Endothelial cell of hepatic sinusoid (primary cell): ENCODE measurements at regions not wholly inside any gene's neighbourhood (a gene's known extent, or its start where the extent isn't known, plus 50 kb on each side); places are given as distances from the start of the nearest gene placed in this dataset.

ENCODE experiments used
- in situ Hi-C: cut with HindIII; loops from 2 replicates; pipeline ENCODE4 v1.10.0; 2017; ENCODE audit warnings: low sequenced_read_pairs

DNA sequence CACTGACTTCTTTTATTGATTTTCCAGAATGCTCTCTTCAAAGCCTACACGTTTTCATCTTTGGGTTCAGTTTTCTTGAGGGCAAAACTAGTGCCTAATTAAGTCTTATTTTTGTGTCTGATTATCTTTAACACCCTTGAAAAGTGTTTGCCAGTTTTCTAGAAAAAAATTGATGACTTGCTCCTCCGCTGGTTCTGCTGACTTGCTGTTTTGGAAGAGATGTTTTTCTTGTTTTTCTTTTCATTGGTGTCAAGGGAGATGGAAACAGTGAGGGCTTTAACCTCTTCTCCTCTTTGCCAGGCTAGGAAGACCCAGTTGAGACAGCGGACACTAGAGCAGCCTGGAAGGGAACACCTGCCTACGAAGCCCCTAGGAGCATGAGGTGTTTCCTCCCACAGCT lies 123.7 kb upstream of the EEPD1 start:
- in situ Hi-C loops, result no loop called here

DNA sequence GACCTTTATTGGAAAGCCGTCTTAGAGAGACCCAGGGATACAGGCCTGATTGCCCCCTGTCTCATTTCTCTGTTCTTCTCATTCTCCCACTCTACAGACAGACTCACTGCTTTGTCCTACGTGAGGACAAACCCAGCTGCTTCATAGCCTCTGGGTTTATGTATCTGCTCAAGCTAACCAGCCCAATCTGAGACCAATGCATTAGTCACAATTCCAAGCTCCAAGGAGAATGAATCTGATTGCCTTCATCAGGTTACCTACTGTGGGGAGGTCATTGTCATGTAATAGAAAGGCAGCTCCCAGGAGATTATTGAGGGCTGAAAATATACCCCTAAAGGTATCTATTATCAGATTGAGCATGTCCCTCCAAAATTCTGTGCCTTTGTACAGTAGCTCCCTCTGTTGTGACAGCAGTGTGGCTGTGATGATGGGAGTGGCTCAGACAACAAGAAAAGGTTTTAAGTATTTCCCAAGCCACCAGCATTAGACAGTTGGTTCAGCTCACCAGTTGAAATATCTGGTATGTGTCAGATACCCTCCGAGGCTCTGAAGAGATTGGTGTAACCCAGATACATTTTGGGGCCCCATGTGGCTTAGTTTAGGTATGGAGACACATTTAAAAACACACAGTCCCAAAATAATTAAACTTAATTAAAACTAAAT lies 123.1 kb upstream of the EEPD1 start:
- in situ Hi-C loops, result no loop called here

DNA sequence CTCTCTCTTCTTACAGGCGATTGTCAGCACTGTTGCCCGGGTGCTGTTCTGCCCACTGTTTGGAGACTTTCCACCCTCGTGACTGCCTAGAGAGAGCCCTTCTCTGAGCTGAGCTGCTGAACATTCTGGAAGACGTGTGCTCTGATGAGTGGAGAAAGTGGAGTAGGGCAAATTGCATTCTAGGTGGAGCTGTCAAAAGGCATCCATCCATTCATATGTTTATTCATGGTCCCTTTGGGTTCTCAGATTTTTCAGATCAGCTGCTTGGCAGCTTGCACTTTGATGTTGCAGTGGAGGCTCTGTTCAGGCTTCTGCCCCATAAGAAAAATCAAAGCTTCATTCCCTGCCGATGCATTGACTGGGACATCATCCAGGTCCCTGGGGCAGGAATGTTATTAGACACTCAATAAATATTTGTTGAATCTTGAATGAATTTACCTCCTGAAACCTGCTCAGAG lies 120.7 kb upstream of the EEPD1 start:
- in situ Hi-C loops, result no loop called here

DNA sequence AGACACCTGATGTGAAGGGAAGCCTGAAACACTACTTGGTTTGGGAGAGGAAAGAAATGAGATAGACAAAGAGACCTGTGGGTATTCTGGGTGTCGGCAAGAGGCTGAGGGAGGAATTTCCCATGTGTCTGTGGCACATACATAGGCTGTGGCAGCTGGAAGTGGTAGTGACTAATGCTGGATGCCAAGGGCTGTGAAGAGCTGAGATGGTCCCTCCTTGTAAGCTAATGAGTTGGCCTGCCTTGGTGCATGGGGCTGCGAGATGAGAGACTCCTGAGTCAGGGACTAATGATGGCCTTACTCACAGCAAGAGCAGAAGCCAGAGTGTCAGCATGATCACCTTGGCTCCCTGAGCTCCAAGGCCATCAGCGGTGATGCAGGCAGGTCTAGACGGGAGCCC lies 119.0 kb upstream of the EEPD1 start:
- in situ Hi-C loops, result no loop called here

DNA sequence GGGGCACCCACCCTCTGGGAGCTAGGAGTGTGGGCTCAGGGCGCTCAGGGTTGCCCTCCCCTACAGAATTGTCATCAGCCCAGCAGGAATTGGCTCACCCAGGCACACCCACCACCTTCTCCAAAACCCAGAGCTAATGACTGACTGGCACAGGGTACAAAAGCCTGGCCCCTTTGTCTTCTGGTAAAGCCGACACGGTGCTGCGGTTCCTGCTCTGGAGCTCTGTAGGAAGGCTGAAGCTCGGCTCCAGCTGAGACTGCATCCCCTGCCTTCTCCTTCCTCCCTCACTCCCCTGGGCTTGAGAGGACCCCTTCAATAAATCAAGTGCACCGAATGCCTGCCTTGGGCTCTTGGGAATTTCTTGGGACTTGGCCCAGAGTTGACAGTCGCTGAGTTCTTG lies 117.9 kb upstream of the EEPD1 start:
- in situ Hi-C loops, result no loop called here

DNA sequence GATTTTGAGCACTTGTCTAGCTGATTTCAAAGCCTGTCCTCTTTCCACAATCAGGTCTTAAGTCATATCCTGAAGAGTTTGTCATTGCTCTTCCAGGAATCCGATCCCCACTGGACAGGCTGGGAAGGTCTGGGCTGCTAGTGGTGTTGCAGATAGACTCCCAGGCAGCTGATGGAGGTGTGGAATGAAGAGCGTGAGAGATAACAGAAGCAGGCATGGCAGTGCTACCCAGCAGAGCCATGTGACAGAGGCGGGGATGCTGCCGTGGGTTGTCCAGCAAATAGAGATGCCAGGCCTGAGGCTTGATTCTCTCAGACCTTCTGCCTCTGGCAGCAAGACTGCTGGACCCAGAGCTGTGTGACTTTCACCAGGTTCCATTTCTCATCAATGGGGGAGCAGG lies 116.5 kb upstream of the EEPD1 start:
- in situ Hi-C loops, result no loop called here

DNA sequence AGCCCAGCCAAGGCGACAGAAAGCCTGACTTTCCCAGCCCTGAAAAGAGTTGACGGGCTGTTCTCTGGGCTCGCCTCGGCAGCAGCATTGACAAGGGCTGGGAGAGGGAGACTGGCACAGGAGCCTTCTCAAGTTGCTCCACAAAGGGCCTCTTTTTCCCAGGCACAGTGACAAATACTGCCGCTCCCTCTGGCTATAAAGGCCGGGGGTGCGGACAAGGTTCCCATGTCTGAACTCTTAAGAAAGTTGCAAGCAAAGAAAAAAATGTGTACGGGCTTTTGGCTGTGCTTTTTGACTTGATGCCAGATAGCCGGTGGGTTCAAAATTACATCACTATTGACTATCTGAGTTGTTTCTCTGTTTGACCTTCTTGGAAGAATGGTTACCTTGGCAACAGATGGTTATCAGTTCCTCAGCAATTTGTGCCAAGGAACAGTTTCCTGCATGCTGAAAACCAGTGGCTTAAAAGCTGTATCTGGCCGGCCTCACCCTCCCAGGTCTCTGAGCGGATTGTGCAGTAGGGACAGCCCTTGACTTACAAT lies 115.9 kb upstream of the EEPD1 start:
- in situ Hi-C loops, result no loop called here

DNA sequence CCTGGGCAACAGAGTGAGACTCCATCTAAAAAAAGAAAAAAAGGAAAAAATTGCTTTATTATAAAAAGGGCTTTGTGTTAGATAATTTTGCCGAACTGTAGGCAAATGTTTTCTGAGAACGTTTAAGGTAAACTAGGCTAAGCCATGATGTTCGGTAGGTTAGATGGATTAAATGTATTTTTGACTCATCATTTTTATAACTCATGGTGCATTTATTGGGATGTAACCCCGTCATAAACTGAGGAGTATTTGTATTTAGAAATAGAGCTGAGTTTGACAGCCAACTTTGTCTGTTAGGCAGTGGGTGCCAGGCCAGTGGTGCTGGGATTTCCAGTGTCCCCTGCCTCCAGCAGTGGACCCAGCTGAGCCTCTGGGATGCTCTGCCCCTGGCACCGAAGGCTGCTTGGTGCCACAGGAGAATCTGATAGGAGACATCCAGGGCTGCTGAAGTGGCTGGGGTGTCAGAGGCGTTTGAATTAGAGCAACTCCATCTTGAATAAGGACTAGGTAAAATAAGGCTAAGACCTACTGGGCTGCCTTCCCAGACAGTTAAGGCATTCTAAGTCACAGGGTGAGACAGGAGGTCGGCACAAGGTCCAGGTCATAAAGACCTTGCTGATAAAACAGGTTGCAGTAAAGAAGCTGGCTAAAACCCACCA lies 114.9 kb upstream of the EEPD1 start:
- in situ Hi-C loops, result no loop called here

DNA sequence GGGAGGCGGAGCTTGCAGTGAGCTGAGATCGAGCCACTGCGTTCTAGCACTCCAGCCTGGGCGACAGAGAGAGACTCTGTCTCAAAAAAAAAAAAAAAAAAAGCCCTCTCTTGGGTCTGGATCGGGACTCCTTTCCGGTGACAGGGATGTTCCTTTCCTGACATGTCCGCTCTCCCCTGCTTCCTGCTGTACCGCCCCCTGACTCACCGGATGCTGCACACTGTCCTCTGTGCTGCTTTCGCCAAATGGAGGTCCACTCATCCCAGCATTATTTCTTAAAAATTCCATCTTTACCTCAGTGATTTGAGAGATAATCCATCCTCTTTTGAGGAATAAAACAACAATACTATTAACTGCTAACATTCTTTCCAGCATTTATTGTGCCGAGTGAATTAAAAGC lies 113.8 kb upstream of the EEPD1 start:
- in situ Hi-C loops, result no loop called here

DNA sequence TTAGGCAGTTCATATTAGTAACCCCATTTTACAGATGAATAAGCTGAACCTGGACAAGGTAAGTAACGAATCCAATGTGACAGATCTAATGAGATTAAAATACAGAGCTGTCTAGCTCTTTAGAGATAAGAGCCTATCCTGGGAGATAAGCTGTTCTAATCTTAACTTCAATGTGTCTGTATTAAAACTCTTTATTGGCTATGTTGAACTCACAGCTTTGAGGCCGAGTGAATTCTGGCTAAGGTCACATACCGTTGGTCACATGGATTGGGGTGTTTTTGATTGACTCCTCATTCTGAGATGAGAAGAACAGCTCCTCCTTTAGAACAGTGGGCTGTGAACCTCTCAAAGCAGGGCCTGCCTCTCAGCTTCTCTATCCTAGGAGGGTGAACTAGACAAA lies 113.4 kb upstream of the EEPD1 start:
- in situ Hi-C loops, result no loop called here

DNA sequence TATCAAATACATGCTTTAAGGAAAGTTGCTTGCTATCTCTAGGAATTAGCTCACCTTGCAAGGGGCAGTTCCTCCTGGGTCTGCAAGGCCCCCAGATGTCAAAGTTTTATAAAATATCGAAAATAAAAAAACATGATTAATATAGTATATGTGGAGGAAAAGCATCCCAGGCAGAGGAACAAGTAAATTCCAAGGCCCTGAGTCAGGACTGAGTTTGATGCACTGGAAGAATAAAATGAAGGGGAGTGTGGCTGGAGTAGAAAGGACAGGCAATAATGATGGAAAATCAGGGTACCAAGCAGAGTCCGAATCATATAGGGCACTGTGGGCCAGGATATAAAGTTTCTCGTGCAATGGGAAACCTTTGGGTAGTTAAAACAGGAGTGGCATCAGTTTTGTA lies 112.4 kb upstream of the EEPD1 start:
- in situ Hi-C loops, result no loop called here

DNA sequence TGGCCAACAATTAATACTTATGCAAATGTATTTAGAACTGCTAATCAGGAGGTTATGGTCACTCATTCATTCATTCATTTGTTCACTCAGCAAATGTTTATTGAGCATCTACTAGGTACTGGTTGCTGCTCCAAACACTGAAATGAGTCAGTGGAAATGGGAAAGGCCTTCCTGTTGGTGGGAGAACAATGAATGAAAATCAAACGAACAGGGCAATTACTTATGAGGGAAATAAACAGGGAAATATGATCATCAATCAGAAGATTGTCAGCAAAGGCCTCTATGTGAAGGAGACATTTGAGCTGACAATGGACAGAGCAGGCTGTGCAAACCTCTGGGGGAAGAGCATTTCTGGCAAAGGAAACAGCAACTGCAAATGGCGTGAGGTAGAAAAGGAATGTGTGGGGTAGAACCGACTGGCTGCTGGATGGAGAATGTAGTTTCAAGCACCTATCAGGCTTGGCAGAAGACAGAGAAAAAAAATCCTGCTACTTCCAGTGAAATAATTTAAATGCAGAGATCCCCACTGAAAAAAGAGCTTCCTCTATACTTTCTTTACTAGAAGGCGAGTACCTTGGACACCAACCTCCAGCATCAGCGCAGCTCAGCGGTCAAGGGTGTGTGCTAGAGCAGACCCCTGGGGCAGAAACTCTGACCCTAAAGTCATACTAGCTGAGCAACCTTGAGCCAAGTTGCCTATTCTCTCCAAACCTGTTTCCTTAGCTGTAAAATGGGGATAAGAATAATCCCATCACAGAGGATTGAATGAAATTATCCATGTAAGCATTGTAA lies 108.8 kb upstream of the EEPD1 start:
- in situ Hi-C loops, result no loop called here

DNA sequence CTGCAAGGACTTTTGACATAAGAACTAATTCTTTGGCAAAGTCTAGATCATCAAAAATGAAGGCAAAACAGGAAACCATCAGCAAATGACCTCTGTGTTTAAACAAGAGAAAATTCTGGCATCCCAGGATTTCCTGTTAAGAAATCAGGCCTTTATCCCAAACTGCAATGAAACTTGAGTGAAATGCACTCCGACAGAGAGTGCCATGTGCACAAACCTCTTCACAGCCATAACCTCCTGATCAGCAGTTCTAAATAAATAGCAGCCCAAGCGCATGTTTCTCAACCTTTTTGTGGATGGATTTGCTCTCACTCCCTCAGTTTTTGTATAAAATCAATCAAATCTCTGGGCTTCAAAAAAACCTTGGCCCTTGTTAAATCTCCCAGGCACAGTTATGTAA lies 107.7 kb upstream of the EEPD1 start:
- in situ Hi-C loops, result no loop called here

DNA sequence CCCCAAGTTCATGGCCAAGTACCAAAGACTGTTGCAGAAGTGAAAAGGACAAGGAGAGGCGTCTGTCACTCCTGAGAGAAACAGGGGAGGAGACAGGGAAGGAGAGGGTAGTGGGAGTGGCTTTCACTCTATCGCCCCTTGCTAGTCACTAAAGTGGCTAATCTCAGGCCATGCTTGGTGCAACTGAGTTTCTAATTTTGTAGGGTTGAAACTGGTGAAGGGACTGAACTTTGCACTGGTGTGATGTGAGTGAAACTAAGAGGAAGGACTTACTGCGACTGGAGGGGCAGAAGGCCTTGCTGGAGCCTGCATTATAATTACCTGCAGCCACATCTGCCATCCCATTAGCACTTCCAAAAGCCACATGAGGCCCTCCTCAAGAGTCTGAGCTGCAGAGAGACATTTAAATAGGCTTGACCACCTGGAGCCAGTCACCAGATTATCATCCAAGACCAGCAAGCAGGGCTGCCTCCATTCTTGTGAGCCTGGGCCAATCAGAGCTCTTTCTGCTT lies 107.2 kb upstream of the EEPD1 start:
- in situ Hi-C loops, result no loop called here

DNA sequence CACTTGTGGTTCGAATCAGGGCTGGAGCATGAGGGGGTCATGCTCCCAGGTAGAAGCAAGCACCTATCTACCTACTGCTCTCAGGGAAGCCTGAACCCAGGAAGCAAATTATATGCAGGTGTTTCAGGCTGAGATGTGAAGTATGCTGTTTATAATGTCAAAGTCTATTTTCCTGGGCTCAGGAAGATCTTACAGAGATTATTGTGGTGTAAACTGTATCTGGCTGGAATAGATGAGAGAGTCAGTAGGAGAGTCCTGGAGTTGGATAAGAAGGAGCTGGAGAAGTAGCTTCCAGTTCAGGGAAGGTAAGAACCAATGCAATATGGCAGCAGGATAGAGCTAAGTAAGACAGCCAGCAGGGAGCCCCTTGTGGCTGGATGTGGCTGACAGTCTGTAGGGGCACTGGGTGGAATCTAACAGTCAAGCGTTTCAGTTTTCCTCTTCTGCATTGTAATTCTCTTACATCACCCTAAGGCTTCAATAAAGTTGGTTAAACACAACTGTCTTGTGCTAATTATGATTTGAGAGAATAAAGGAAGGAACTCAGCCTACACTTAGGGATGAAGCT lies 105.9 kb upstream of the EEPD1 start:
- in situ Hi-C loops, result no loop called here

DNA sequence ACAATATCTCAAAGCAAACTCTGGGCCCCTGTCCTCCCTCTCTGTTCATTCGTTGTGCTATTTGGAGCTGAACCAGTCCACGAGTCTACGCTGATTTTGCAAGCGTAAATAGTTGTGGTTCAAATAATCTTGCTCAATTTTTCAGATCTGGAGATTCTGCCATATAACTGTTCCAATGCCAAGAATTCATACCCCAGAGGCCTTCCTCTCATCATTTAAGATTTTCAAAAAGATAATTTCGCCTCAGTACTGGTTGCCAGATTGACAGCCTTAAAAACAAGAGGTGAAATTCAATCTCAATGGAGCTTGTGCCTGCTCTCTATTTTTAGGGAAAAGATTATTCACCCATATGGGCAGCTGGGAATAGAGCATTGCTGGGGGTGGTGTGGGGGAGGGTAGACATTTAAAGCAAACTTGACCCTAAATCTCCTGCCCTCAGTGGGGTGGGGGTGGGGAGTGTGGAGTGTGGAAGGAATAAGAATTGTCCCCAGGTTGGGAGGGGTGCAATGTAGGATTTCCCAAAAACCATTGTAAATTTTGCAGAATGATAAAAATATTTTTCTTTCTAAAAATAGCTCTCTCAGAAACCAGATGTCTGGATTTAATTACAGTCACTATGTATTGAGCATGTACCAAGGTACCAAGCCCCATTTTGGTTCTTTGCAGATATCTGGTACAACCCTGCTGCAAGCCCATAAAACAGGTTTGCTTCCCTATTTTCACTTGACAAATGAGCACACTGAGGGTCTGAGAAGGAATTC lies 104.7 kb upstream of the EEPD1 start:
- in situ Hi-C loops, result no loop called here

DNA sequence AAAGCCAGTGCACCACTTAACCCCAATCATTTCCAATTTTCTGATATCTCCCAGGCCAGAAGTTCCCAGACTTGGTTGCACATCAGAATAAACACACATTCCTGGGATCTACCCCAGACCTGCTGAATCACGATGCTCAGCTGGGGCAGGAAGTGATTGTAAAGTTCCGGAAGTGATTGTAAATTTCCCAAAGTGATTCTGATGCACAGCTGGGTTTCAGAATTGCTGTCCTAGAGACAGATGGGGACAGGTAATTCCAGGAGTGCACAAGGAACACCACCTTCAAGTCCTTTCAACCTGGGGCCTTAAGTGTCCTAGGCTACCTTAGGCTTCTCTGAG lies 104.2 kb upstream of the EEPD1 start:
- in situ Hi-C loops, result no loop called here

DNA sequence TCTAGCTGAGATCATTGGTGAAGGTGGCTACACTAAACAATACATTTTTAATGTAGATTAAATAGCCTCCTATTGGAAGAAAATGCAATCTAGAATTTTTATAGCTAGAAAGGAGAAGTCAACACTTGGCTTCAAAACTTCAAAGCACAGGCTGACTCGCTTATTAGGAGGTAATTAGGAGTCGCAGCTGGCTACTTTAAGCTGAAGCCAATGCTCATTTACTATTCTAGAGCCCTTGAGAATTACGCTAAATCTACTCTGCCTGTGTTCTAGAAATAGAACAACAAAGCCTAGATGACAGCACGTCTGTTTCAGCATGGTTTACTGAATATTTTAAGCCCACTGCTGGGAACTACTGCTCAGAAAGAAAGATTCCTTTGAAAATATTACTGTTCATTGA lies 101.6 kb upstream of the EEPD1 start:
- in situ Hi-C loops, result no loop called here

DNA sequence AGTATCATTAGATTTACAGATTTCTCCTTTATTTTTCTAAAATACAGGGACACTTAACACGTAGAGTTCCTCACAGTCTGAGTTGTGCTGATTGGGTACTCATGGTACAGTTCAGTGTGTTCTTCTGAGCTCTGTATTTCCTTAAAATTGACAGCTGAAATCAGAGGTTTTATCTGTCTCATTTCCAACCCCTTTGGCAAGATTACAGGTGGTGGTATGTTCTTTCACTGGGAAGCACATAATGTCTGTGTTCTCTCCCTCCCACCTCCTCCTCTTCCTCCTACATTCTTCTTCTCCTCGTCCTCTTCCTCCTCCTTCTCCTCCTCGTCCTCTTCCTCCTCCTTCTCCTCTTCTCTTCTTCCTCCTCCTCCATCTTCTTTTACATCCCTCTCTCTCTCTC lies 99.5 kb upstream of the EEPD1 start:
- in situ Hi-C loops, result no loop called here

DNA sequence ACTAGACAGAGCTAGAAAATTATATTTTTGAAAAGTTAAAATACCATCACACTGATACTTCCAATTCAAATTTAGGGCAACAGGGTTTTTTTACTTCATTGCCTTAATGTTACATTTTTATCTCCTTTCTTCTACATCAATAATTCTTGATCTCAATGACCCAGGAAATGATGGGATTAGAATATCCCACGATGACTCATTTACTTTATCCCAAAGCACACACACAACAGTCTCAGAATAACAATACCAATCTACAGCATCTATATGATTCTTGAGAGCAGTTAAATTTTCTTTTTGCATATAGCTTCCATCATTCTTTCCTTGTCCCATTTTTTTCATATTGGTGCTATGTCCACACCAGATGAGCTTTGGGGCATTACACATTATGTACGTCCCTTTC lies 98.4 kb upstream of the EEPD1 start:
- in situ Hi-C loops, result no loop called here

DNA sequence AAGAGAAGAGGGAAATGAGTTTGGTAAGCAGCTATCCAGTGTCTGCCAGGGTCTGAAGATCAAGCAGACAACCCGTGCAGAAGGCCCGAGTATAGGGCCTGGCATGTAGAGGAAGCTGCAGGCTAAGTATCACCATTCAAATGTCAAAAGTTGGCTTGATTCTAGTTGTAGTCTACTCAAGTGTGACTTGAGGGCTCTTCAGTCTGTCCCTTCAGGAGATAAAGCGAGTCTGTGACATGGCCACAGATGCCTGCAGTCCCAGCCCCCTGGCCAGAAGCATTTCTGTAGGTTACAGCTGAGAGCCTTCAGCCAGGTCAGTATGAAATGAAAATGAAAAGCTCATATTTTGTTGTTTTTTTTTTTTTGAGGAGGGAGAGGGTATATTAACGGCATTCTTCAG lies 97.8 kb upstream of the EEPD1 start:
- in situ Hi-C loops, result no loop called here
